B cell (primary cell): ENCODE measurements at regions not wholly inside any gene's neighbourhood (a gene's known extent, or its start where the extent isn't known, plus 50 kb on each side); places are given as distances from the start of the nearest gene placed in this dataset.

ENCODE experiments used
- ATAC-seq: fragments of 200-7000 bp; cut with Tn5 transposase; one replicate; pipeline ENCODE4 v1.10.0; 2021; ENCODE audit warnings: low read depth, mild to moderate bottlenecking, moderate number of reproducible peaks, moderate library complexity
- CTCF ChIA-PET: fragments of 350-600 bp; sonication (Branson Sonifier 250); formaldehyde crosslinking; loops from one replicate; lab custom pipeline; 2021; ENCODE audit warnings: antibody characterized with exemption, inconsistent platforms; lab: Charles Lee
- POLR2A ChIA-PET: fragments of 350-600 bp; sonication (Branson Sonifier 250); formaldehyde crosslinking; loops from one replicate; lab custom pipeline; 2021; ENCODE audit warnings: antibody characterized with exemption; lab: Charles Lee
- DNase-seq: peaks from one replicate; pipeline ENCODE4 v3.0.0; 2013
- H2AFZ ChIP-seq: 2 replicates; pipeline ENCODE4 v1.6.1; 2012; ENCODE audit warnings: mild to moderate bottlenecking, low read depth, low read length; ENCODE audit not compliant: insufficient read depth, poor library complexity, severe bottlenecking
- H3K27ac ChIP-seq, 2 donors: 1 replicate in 1 of 2; 2 replicates in 1 of 2; pipeline ENCODE4 v1.5.1; 2012 to 2013; ENCODE audit warnings: low read length in 2 of 2, mild to moderate bottlenecking in 2 of 2, moderate library complexity in 1 of 2
- H3K27me3 ChIP-seq, 4 experiments: fragments of 200-600 bp in 1 of 4; sonication (generic) in 1 of 4; replicated peaks in 1 of 4; 1 replicate in 2 of 4; 2 replicates in 2 of 4; pipeline versions ENCODE4 v1.6.1 to v1.7.0; 2013 to 2016; ENCODE audit warnings: low read length in 3 of 4, mild to moderate bottlenecking in 2 of 4, mixed read lengths in 1 of 4, moderate library complexity in 1 of 4; ENCODE audit not compliant: insufficient read depth in 4 of 4, control insufficient read depth in 3 of 4; ENCODE audit errors: control extremely low read depth in 1 of 4
- H3K36me3 ChIP-seq, 2 experiments: replicated peaks in 1 of 2; 1 replicate in 1 of 2; 2 replicates in 1 of 2; pipeline versions ENCODE4 v1.6.1 to v1.7.1; 2013; ENCODE audit warnings: low read length in 1 of 2; ENCODE audit not compliant: insufficient read depth in 2 of 2, control insufficient read depth in 1 of 2; ENCODE audit errors: control extremely low read depth in 1 of 2, extremely low read depth in 1 of 2
- H3K4me1 ChIP-seq, 2 donors: fragments of 200-600 bp in 1 of 2; sonication (generic) in 1 of 2; 1 replicate in 1 of 2; 2 replicates in 1 of 2; pipeline versions ENCODE4 v1.5.1 to v1.6.1; 2013 to 2017; ENCODE audit warnings: low read length in 2 of 2; ENCODE audit not compliant: control insufficient read depth in 2 of 2, insufficient read depth in 2 of 2
- H3K4me2 ChIP-seq: replicated peaks from 2 replicates; pipeline ENCODE3; 2012; ENCODE audit warnings: mild to moderate bottlenecking, low read depth, low read length; ENCODE audit not compliant: poor library complexity, severe bottlenecking
- H3K4me3 ChIP-seq, 5 experiments: fragments of 200-600 bp in 1 of 5; sonication (generic) in 1 of 5; 1 replicate in 3 of 5; 2 replicates in 2 of 5; pipeline versions ENCODE4 v1.5.1 to v1.7.0; 2011 to 2016; ENCODE audit warnings: low read length in 4 of 5, mild to moderate bottlenecking in 4 of 5, low read depth in 2 of 5, control low read depth in 1 of 5, moderate library complexity in 1 of 5; ENCODE audit not compliant: insufficient read depth in 1 of 5; ENCODE audit errors: control extremely low read depth in 1 of 5, extremely low read depth in 1 of 5
- H3K79me2 ChIP-seq: fragments of 200-600 bp; sonication (generic); one replicate; pipeline ENCODE4 v1.6.0; 2016; ENCODE audit warnings: low read length; ENCODE audit not compliant: control insufficient read depth, insufficient read depth
- H3K9ac ChIP-seq: fragments of 200-600 bp; sonication (generic); 2 replicates; pipeline ENCODE4 v1.6.1; 2017; ENCODE audit warnings: mild to moderate bottlenecking, low read length, moderate library complexity
- H3K9me3 ChIP-seq, 3 donors: one replicate each; pipeline versions ENCODE4 v1.6.1 to v1.7.1; 2013; ENCODE audit warnings: low read length in 2 of 3; ENCODE audit not compliant: control insufficient read depth in 2 of 3, insufficient read depth in 1 of 3; ENCODE audit errors: control extremely low read depth in 1 of 3
- H4K20me1 ChIP-seq: 2 replicates; pipeline ENCODE4 v1.6.0; 2012; ENCODE audit warnings: mild to moderate bottlenecking, low read length; ENCODE audit not compliant: insufficient read depth, control insufficient read depth, poor library complexity, severe bottlenecking
- H3K27ac Mint-ChIP-seq: one replicate; pipeline ENCODE4 v1.8.0; 2021; ENCODE audit warnings: mixed read lengths
- H3K27me3 Mint-ChIP-seq: one replicate; pipeline ENCODE4 v1.8.0; 2021; ENCODE audit warnings: mixed read lengths
- H3K4me1 Mint-ChIP-seq: one replicate; pipeline ENCODE4 v1.8.0; 2021; ENCODE audit warnings: mixed read lengths
- H3K4me3 Mint-ChIP-seq: one replicate; pipeline ENCODE4 v1.8.0; 2021; ENCODE audit warnings: mixed read lengths
- H3K9me3 Mint-ChIP-seq: one replicate; pipeline ENCODE4 v1.8.0; 2022; ENCODE audit warnings: mixed read lengths; ENCODE audit not compliant: insufficient read depth
- EZH2 ChIP-seq: IDR thresholded peaks from 2 replicates; pipeline ENCODE4 v1.6.1; 2012; ENCODE audit warnings: borderline replicate concordance, low read depth, mild to moderate bottlenecking, moderate library complexity, low read length; ENCODE audit not compliant: insufficient read depth, poor library complexity, severe bottlenecking
- WGBS: methylation state at CpG from one replicate; pipeline ENCODE4 v1.1.5; 2013; ENCODE audit warnings: missing lambda C conversion rate; ENCODE audit not compliant: insufficient coverage; 5-methylcytosine and 5-hydroxymethylcytosine counted together
- intact Hi-C: fragments of 100-400 bp; cut with micrococcal nuclease; formaldehyde crosslinking; loops from one replicate; pipeline ENCODE4 v1.10.0; 2022
- TF ChIP-seq, protein P1 (sequence below): fragments of 200-600 bp; IDR thresholded peaks from one replicate; pipeline ENCODE4 v1.8.0; 2022; ENCODE audit warnings: antibody characterized with exemption, mild to moderate bottlenecking

DNA sequence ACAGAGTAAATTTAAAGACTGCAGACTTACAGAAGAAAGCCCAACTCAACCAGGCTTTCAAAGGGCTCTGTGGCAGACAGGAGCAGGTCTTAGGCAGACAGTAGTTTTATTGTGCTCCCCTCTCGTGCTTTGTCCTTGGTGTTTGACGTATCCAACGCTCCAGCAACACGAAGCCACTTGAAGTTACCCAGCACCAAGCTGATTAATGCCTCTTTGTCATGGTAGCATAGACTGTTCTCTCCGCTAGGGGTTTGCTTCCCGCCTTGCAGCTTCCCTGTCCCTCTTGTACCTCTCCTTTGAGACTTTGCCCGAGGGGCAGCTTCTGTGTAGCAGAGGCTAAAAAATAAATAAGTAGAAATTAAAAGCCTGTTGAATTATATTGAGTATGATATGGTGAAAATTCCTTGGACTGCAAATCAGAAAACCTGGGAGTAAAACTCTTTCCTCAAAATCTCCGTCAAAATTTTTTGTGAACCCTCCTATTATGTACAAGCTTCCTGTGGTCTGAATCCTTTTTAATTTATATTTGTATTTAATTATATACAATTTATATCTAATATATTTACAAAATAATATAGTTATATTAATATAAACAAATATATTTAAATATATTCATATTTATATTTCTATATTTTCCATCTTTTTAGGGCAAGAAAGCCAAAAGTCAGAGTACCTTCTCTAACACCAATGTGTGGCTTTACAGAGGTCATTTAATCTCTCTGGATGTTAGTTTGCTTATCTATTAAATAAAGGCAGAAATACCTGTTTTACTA lies 405.4 kb downstream of the DMAC1 start:
- Histone ChIP-seq H3K9ac (no peak overlapping the region), H4K20me1 (no peaks in the 10 kb centered on the region), H3K36me3 (no peaks in the 10 kb centered on the region), H2AFZ (no peak overlapping the region), H3K9me3 (no peaks in the 10 kb centered on the region), H3K27ac (no peak overlapping the region), H3K4me1 (no peaks in the 10 kb centered on the region), H3K4me2 (no peak overlapping the region), H3K4me3 (no peak overlapping the region), H3K27me3 (peaks cover 0 to 5% (median 0%) of the 10 kb centered on the region in 4 experiments), H3K79me2 (no peaks in the 10 kb centered on the region)
- Mint-ChIP-seq H3K27ac (no peak overlapping the region), H3K4me3 (no peak overlapping the region), H3K27me3 (peaks cover 16% of the 10 kb centered on the region), H3K9me3 (no peaks in the 10 kb centered on the region), H3K4me1 (no peaks in the 10 kb centered on the region)
- intact Hi-C loops = no loop called here
- CTCF ChIA-PET = no interaction called here
- ATAC-seq (no peak), DNase-seq (no peak)
- WGBS = 89% methylated on average over 4 of the region's 8 CpGs
- POLR2A ChIA-PET = no interaction called here
- TF ChIP-seq EZH2 = no peak
- TF ChIP-seq, protein P1, sequence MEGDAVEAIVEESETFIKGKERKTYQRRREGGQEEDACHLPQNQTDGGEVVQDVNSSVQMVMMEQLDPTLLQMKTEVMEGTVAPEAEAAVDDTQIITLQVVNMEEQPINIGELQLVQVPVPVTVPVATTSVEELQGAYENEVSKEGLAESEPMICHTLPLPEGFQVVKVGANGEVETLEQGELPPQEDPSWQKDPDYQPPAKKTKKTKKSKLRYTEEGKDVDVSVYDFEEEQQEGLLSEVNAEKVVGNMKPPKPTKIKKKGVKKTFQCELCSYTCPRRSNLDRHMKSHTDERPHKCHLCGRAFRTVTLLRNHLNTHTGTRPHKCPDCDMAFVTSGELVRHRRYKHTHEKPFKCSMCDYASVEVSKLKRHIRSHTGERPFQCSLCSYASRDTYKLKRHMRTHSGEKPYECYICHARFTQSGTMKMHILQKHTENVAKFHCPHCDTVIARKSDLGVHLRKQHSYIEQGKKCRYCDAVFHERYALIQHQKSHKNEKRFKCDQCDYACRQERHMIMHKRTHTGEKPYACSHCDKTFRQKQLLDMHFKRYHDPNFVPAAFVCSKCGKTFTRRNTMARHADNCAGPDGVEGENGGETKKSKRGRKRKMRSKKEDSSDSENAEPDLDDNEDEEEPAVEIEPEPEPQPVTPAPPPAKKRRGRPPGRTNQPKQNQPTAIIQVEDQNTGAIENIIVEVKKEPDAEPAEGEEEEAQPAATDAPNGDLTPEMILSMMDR = no peak

DNA sequence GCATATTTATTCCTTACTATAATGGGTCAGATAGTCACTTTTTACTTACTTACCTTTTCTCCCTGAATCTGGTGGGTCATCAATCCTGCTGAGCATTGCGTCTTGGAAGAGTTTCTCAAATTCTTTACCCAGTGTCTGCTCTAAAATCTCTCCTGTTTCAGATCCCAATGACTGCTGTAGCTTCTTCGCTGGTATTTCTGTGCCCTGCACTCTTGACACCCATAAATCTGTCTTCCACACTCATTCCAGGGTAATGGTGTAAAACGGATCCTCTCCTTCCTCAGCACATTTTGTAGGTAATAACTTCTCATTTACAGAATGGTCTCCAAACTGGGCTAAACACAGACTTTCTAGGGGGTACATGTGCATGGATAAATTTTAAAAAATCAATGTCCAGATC lies 407.4 kb downstream of the DMAC1 start:
- intact Hi-C loops = no loop called here
- Histone ChIP-seq H3K27me3 (peaks cover 0 to 7% (median 0%) of the 10 kb centered on the region in 4 experiments), H3K9me3 (no peaks in the 10 kb centered on the region), H3K4me2 (no peak overlapping the region), H3K4me1 (no peaks in the 10 kb centered on the region), H3K79me2 (no peaks in the 10 kb centered on the region), H2AFZ (no peak overlapping the region), H3K27ac (no peak overlapping the region), H3K36me3 (no peaks in the 10 kb centered on the region), H3K4me3 (no peak overlapping the region), H4K20me1 (no peaks in the 10 kb centered on the region), H3K9ac (no peak overlapping the region)
- ATAC-seq = no peak
- no peaks in the 10 kb centered on the region for H3K9me3 Mint-ChIP-seq
- CTCF ChIA-PET = no interaction called here
- peaks cover 15% of the 10 kb centered on the region for H3K27me3 Mint-ChIP-seq
- POLR2A ChIA-PET = no interaction called here
- H3K27ac Mint-ChIP-seq = no peak overlapping the region
- no peaks in the 10 kb centered on the region for H3K4me1 Mint-ChIP-seq
- 83% methylated on average over 2 of the region's 3 CpGs for WGBS
- TF ChIP-seq, protein P1 = no peak
- no peak for TF ChIP-seq EZH2
- DNase-seq = no peak
- H3K4me3 Mint-ChIP-seq = no peak overlapping the region
